ENCODE measurements at regions not wholly inside any gene's neighbourhood (a gene's known extent, or its start where the extent isn't known, plus 50 kb on each side); places are given as distances from the start of the nearest gene placed in this dataset.

DNA sequence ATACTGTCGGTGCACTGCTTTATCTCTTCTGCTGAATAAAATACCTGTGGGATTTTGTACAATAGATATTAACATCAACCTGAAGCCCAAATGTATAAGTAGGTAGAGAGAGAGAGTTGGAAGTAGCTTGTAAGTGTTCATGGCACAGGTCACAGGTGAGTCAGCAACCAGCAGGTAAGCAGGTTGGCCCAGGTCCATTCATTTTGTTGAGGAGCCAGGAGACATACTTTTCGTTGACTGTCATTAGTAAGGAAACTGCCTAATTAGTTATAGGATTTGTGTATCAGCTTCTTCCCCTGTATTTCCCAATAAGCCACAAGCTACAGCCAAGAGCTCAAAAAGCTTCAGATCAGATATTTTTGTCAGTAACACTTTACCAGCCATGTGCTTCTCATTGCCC lies 650.8 kb downstream of the IRX1 start:
- DNase-seq (ENCODE audit: extremely low read depth, low read depth): no peak

DNA sequence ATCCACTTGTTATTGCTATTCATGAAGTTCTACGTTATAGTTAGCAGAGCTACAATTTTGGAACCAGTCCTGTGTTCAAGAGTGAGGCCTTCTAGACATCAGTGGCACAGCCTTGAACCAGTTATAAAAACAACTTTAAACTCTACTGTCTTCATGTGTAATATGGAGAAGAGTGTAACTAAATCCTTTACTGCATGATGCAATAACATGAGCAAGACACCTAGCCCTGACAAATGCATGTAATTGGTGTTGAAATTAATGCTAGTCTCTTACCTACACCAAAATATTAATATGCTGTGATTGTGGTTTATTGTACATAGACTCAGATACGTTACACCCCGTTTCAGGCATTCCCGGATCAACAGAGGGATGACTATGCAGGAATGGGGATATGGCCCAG lies 654.6 kb downstream of the IRX1 start:
- no peak for DNase-seq (ENCODE audit: extremely low read depth, low read depth)

DNA sequence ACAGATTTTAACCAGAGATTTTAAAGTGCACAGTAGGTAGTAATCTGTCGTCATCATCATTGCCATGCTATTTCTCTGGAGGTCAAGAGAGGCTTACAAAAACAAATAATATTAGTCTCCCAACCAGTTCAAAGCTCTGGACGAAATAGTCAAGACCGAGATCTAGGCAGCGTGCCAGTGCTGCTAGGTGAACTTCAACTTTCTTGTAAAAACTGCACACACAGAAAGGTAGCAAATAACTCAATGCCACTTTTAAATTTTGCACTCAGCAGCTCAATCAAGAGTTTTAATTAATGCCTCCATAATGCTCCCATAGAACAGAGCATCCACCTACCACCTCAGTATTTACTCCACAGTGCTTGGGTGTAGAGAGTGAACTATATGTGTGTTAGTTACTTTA lies 656.8 kb downstream of the IRX1 start:
- DNase-seq (ENCODE audit: extremely low read depth, low read depth): no peak

DNA sequence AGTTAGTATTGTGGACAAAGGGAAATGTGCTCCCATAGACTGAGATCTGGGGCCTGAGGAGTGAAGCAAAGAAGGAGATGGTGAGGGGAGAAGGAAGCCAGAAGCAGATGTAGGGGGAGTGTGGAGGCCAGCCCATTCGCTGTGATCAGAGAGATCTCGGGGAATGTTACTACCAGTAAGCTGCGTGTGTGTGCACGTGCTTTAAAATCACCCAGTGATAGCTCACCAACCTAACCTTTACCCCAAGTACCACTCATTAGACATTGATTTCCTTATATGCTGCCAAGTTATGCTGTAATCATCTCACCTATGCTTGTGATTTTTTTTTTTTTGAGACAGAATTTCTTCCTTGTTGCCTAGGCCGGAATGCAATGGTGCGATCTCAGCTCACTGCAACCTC lies 659.1 kb downstream of the IRX1 start:
- no peak for DNase-seq (ENCODE audit: extremely low read depth, low read depth)

DNA sequence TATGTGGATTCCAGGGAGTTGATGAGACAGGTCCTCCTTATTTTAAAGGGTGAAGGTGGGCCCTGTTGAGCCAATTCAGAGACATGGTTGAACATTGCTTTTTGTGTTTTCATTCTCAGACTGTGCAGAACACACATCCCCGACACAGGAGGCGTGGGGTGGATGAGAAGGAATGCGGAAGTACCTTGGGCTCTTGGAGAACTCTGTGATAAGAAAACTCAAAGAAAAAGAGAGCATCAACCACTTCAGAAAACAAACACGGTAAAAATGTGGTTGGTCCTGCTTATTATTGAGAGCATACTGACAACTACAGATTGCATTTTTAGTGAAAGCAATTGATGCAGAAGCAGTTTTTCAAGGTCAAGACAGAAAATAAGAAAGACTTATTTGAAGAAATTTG lies 659.8 kb downstream of the IRX1 start:
- DNase-seq (ENCODE audit: extremely low read depth, low read depth): no peak

DNA sequence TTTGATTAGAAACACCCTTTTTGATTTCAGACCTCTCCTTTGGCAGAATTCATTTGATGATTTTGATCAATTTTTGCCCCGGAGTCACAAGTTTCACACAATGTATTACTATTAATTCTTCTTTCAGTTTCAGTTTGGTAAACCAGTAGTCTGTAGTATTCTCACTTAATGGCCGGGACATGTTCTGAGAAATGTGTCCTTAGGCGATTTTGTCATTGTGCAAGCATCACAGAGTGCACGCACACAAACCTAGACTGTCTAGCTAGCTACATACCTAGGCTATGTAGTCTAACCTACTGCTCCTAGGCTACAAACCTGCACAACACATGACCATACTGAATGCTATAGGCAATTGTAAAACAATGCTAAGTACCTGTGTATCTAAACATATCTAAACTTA lies 662.5 kb downstream of the IRX1 start:
- no peak for DNase-seq (ENCODE audit: extremely low read depth, low read depth)

DNA sequence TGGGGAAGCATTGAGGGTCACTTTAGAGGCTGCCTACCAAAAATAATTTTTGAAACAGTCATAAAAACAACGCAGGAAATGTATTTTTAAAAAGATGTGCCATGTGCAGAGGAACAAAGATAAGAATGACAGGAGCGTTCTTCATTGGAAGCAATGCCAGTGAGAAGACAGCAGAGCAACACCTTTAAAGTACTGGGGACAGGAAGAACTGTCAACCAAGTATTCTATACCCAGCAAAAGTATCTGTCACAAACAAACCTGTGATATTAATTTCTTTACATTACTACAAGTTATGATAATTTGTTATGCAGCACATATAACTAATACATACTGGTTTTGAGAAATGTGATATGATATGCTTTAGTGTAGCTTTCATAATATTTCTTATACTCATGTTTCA lies 675.6 kb downstream of the IRX1 start:
- no peak for DNase-seq (ENCODE audit: extremely low read depth, low read depth)

DNA sequence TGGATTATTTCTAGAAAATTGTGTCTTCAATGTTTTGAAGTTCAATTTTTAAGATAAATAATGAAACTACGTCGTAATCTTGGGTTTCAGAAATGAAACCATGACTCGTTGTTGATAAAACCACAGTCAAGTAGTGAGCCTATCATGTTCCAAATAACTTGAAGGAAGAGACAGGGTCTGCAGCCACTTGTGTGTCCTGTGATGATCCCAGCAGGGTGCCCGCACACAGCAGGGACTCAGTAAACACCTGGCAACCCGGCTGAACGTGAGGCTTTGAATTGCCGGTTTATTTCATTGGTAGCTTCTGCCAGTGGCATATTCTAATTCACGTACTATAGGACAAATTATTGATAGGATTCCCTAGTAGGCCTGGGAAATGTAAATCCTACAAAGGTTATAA lies 679.6 kb downstream of the IRX1 start:
- no peak for DNase-seq (ENCODE audit: extremely low read depth, low read depth)

DNA sequence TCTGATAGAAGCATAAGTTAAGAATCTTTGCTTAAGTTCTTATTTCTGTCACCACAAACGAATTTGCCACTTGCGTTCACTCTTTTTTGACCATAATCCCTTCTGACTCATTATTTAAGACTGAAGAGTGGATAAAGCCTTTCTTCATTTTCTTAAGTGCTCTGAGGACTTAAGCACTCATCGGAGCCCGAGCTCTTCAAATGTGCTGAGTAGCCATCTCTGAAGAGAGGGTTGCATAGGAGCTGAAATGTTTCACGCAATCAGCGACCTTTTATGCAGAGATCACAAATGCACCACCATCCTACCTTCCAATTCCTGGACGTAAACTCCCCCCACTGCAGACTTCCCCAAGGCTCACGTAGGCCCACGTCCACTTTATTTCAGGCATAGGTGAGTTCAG lies 699.2 kb downstream of the IRX1 start:
- DNase-seq (ENCODE audit: extremely low read depth, low read depth): no peak

DNA sequence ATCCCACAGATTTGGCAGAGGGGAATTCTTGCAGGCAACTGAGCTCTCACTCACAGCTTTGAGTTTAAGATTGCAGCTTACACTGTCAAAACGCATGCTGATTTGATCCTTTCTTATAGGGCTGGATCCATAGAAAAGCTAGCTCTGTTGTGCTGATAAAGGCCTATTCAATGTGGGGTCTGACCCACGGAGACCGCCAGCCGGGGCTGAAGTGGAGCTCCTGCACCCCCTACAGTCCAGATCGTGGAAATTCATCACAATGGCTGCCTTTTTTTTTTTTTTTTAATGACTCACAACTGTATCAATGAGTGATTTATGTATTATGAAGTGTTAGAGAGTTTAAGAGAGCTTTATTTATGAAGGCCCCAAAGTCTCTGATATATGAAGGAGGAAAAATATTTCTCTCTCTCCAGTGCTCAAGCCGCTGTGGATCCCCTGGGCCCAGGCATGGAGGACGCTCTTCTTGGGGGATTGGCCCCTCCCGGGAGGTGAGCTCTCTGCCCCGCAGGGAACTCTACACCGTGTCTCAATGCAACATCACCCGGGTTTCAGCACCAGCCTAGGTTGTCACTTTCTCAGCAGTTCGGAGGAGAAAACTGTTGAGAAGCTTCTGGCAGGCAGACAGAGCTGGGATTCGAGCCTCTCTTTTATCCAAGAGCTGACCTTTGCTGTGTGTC lies 700.2 kb downstream of the IRX1 start:
- DNase-seq (ENCODE audit: extremely low read depth, low read depth): no peak

DNA sequence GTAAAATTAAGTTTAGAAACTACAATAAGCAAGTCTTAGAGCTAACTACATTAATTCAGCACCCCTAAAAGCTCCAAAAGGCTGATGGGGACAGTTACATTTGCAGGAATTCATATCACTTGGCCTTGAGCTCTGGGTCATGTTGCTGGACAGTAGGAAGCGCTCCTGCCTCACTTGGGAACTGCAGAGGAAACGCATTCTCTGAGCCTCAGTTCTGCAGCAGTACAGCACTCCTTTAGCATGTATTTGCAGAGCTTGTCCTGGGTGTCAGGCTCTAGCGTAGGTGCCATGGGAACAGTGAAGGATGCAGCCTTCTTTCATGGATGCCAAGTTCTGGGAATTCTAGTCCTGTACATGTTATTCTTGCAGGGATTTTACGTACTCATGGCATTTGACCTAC lies 710.4 kb downstream of the IRX1 start:
- no peak for DNase-seq (ENCODE audit: extremely low read depth, low read depth)

DNA sequence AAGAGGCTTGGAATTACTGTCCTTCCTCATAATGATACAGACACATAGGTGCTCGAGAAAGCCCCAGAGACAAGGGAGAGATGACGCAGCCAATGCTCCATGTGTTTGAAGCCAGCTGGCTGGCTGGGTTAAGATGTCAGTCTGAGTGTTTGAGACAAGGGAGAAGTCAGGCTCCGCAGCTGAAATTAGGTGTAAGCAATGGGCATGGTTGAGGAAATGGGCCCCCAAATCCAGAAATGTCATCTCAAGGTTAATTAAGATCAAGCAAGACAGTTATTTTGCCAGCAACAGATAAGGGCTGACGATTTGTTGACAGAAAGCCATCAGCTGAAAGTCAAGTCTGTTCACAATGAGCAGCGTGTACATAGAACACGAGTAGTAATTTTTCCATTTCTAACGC lies 713.4 kb downstream of the IRX1 start:
- DNase-seq (ENCODE audit: extremely low read depth, low read depth): no peak

DNA sequence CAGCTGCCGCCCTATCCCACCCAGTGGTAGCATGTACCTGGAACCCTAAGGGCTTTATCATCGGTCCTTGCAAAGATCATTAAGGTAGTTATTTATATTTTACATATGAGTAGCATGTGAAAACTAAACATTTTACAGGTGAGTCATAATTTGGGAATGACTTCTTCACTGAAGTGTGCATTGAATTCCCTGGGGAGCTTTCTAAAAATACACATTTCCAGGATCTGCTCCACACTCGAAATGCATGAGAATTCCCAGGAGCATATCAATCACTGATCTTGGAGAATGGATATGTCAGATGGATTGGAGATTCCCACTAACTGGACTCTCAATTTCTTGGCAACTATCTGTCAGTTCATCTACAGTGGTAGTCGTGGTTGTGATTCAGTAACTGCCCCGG lies 717.5 kb downstream of the IRX1 start:
- DNase-seq (ENCODE audit: extremely low read depth, low read depth): no peak

DNA sequence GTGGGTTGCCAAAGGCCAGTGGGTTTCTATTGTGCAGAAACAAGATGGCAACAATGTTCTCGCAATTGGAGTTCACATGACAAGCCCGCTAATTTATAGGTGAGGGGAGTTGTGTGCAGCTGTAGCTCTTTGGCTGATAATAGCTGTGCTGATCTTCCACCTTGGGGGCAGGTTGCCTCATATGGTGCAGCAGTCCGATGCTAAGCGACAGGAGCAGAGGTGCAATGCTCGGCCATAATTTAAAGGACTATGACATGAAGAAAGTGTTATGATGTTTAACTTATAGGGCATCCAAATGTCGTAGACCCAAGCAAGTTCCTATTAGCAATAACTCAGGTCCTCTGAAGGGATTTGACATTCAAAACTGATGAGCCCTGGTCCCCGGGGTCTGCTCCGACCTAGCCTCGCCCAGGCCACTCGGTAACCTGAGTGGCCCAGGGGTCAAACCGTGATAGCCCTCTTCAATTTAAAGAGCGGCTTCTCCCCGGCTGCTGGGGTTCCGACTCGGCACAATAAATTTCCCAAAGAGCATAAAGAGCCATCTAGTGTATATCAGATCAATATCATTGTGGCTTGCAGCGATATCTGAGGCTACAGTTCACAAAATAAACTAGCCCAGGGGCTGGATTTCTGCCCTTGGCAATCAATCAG lies 724.0 kb downstream of the IRX1 start:
- no peak for DNase-seq (ENCODE audit: extremely low read depth, low read depth)

DNA sequence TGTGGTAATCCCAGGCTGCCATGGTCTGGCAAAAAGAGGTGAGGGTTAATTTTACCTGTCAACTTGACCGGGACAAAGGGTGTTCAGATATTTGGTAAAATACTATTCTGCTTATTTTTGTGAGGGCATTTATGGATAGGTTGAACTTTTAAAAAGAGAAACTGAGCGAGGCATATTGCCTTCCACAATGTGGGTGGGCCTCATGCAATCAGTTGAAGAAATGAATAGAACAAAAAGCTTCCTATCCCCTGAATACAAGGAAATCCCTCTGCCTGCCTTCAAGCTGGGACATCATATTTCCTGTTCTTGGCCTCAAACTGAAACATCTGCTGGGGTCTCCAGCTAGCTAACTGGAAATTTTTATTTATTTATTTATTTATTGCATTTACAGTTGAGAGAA lies 734.7 kb downstream of the IRX1 start:
- no peak for DNase-seq (ENCODE audit: extremely low read depth, low read depth)

DNA sequence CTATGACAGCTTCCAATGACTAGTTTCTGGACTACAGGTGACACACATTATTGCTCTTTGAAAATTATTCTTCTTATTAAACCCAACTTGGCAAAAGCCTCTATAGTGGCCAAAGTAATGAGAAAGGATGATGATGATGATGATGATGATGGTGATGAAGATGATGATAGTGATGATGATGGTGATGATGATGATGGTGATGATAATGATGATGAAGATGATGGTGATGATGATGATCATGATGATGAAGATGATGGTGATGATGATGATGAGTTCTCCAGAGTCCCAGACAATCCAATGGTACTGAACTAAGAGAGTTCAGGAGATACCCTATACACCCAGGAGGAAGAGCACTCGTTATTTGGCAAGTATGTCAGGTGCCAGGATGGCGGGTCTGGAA lies 739.4 kb downstream of the IRX1 start:
- no peak for DNase-seq (ENCODE audit: extremely low read depth, low read depth)

DNA sequence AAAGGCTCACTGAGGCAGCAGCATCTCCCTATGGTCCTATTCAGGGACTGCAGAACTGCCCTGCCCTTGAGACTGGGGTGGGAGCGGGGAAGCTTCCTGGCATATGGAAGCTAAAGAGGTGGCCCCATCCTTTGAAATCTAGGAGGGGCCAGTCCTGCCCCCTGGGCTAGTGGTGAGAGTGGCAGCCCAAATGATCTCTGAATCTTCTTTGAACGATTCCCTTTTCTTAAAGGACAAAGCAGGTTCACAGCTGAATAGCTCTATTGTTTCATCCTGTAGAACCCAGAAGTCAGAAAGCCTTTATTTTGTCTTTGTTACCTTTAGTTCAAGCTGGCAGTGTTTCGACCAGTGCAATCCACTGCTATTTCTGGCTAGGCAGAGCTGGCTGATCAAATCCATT lies 741.9 kb downstream of the IRX1 start:
- DNase-seq (ENCODE audit: extremely low read depth, low read depth): no peak

DNA sequence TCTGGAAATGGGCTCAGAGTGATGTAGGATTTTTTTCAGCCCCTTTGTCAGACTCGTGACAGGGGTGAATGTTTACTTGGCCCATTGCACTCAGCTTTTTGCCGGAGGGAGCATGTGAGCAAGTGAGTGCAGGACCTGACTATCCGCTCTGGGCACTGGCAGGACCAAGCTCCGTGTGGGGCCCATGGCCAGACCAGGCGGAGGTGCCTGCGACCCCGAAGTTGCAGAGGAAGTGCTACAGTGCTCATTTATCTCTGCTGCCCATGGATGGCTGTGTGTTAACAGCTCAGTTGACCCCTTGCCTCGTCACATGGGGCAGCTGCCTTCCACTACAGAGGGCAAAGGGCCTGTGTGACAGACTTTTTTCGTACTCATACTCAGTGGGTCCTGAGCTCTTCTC lies 744.3 kb downstream of the IRX1 start:
- DNase-seq (ENCODE audit: extremely low read depth, low read depth): no peak

DNA sequence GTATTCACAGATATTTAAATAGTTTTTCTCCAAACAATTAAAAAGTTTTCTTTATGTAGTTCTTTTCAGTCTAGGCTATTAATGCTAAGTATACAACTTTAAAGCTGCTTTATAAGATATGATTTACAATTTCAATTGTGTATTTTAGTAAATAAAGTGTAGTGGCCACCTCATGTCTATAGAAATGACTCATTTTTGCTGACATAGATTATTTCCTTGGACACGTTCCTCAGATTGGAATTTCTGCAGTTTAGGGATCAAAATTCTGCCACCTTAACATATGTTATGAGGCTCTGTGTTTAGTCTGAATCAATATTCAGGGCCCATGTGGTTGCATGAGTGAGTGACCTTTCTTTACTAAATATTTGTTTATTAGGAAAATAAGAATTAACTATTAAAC lies 750.2 kb downstream of the IRX1 start:
- DNase-seq (ENCODE audit: extremely low read depth, low read depth): no peak

DNA sequence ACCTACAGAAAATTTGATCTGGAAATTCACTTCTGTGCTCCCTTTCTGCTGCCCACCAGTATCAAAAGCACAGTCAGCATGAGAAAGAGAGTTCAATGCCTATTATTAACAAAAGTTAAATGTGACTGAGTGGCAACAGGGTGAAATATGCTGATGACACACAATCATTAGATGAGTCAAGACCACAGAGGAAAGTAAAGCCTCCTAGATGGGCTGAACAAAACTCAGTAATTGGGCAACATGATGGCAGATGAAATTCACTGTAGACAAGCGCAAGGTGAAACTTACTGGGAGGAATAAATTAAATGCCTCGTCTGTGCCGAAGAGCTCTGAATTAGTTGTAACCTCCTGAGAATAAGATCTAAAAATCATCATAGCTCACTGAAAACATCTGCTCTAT lies 752.8 kb downstream of the IRX1 start:
- no peak for DNase-seq (ENCODE audit: extremely low read depth, low read depth)

DNA sequence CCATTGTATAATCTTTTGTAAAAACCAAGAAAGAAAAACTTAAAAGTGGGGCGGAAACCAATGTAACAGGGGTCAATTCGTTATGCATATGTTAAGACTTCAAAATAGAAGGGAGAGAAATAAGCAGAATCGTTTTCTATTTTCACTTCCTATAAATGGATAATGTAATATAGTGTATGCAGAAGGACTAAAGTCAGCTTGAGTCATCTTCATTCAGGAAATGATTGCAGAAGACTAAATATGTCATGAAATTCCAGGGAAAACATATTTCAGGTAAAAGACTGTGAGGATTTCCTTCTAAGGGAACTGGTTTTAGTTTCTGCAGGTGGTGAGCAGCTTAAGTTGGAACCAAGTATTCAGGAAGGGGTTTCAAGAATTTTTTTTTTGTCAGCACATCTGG lies 753.3 kb downstream of the IRX1 start:
- no peak for DNase-seq (ENCODE audit: extremely low read depth, low read depth)

DNA sequence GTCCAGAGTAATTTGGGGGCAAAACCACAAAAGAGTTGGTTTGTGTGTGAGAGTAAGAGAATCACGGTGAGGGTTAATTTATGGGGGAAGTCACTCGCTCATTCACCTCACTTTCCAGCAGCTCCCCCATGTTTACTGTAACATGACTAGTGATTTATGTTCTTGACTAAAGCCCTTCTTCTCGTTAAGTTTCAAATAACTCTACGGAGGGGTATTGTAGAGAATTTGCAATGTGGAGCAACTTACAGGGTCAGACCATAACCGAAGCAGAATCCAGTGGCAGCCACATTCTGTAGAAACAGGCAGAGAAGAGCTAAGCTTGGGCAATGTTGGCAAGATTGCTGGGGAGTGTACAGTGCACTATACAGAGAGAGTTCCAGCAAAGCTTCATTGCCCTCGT lies 760.6 kb downstream of the IRX1 start:
- no peak for DNase-seq (ENCODE audit: extremely low read depth, low read depth)

DNA sequence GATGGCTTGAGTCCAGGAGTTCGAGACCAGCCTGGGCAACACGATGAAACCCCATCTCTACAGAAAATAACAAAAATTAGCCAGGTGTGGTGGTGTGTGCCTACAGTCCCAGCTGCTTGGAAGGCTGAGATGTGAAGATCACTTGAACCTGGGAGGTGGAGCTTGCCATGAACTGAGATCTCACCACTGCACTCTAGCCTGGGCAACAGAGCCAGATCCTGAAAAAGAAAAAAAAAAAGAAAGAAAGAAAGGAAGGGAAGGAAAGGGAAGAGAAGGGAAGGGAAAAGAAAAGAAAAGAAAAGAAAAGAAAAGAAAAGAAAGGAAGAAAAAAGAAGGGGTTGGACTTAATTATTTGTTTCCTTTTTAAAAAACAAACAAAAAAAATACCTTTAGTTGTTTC lies 764.2 kb downstream of the IRX1 start:
- DNase-seq (ENCODE audit: extremely low read depth, low read depth): no peak

All from NCI-H460 (cell line).